Common myeloid progenitor, CD34-positive (primary cell): ENCODE measurements at regions not wholly inside any gene's neighbourhood (a gene's known extent, or its start where the extent isn't known, plus 50 kb on each side); places are given as distances from the start of the nearest gene placed in this dataset.

Experiments
- CTCF ChIA-PET: fragments of 350-600 bp; sonication (Branson Sonifier 250); formaldehyde crosslinking; loops from one replicate; lab custom pipeline; 2021; ENCODE audit warnings: antibody characterized with exemption; lab: Charles Lee
- POLR2A ChIA-PET: fragments of 350-600 bp; sonication (Branson Sonifier 250); formaldehyde crosslinking; loops from one replicate; lab custom pipeline; 2021; ENCODE audit warnings: antibody characterized with exemption; lab: Charles Lee
- DNase-seq, 3 donors: peaks; one replicate each; pipeline versions ENCODE4 v3.0.0 to v3.0.0-alpha.2; 2013
- H3K27ac ChIP-seq, 2 experiments: 1 replicate in 1 of 2; 2 replicates in 1 of 2; pipeline ENCODE4 v1.7.0; 2013; ENCODE audit warnings: inconsistent platforms in 2 of 2, low read length in 2 of 2, mild to moderate bottlenecking in 2 of 2, low read depth in 1 of 2, moderate library complexity in 1 of 2; ENCODE audit not compliant: severe bottlenecking in 2 of 2, insufficient read depth in 1 of 2, poor library complexity in 1 of 2
- H3K27me3 ChIP-seq, 5 experiments: replicated peaks in 2 of 5; 1 replicate in 3 of 5; 2 replicates in 2 of 5; pipeline versions ENCODE4 v1.6.1 to v1.7.0; 2013; ENCODE audit warnings: low read length in 4 of 5, mild to moderate bottlenecking in 2 of 5, moderate library complexity in 2 of 5, inconsistent platforms in 1 of 5; ENCODE audit not compliant: insufficient read depth in 5 of 5, control insufficient read depth in 4 of 5
- H3K36me3 ChIP-seq, 4 experiments: 1 replicate in 2 of 4; 2 replicates in 2 of 4; pipeline versions ENCODE4 v1.6.1 to v1.7.0; 2013; ENCODE audit warnings: low read length in 3 of 4, control low read depth in 1 of 4, mild to moderate bottlenecking in 1 of 4; ENCODE audit not compliant: control insufficient read depth in 4 of 4, insufficient read depth in 4 of 4
- H3K4me1 ChIP-seq, 4 experiments: 1 replicate in 3 of 4; 2 replicates in 1 of 4; pipeline versions ENCODE4 v1.6.1 to v1.7.1; 2013; ENCODE audit warnings: low read length in 3 of 4, mild to moderate bottlenecking in 3 of 4, control low read depth in 1 of 4, inconsistent platforms in 1 of 4, moderate library complexity in 1 of 4; ENCODE audit not compliant: control insufficient read depth in 4 of 4, insufficient read depth in 4 of 4; ENCODE audit errors: control extremely low read depth in 1 of 4
- H3K4me3 ChIP-seq, 7 experiments: 1 replicate in 4 of 7; 2 replicates in 3 of 7; pipeline versions ENCODE4 v1.5.1 to v1.7.0; 2013; ENCODE audit warnings: mild to moderate bottlenecking in 7 of 7, low read length in 6 of 7, moderate library complexity in 6 of 7, inconsistent platforms in 2 of 7, low read depth in 2 of 7, control low read depth in 1 of 7; ENCODE audit not compliant: insufficient read depth in 4 of 7, control insufficient read depth in 1 of 7; ENCODE audit errors: extremely low read depth in 1 of 7
- H3K9me3 ChIP-seq, 5 experiments: 1 replicate in 4 of 5; 2 replicates in 1 of 5; pipeline versions ENCODE4 v1.6.1 to v1.7.1; 2013; ENCODE audit warnings: low read length in 4 of 5, mild to moderate bottlenecking in 2 of 5, inconsistent platforms in 1 of 5, low read depth in 1 of 5, moderate library complexity in 1 of 5; ENCODE audit not compliant: control insufficient read depth in 4 of 5, insufficient read depth in 2 of 5; ENCODE audit errors: control extremely low read depth in 1 of 5
- WGBS: methylation state at CpG from one replicate; pipeline ENCODE4 v1.1.5; 2013; ENCODE audit not compliant: insufficient coverage; 5-methylcytosine and 5-hydroxymethylcytosine counted together

DNA sequence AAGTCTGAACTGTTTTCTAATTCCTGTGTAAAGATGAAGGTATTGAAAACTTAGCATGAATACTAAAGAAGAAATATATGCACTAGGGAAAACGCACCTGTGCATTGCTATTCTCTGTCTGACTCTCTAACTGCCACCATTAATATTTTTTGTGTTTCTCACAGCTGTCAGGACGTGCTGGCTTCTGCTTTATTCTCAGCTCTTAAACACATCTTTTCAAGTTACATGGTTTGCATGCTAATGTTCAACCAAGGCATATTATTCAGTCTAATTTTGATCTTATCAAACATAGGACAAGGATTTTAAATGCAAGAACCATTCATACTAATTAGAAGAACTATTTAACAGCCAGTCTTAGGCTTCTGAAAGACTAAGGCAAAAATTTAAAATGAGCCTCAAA lies 187.4 kb downstream of the KLHL28 start:
- ChIA-PET POLR2A (no interaction called here), CTCF (no interaction called here)
- no peak overlapping the region for H3K4me3 ChIP-seq
- H3K4me1 ChIP-seq: no peaks in the 10 kb centered on the region
- H3K9me3 ChIP-seq: no peaks in the 10 kb centered on the region
- H3K27me3 ChIP-seq: no peaks in the 10 kb centered on the region
- H3K36me3 ChIP-seq: no peaks in the 10 kb centered on the region
- H3K27ac ChIP-seq: no peak overlapping the region
- 80% methylated on average over 2 of the region's 2 CpGs for whole genome bisulfite sequencing
- DNase-seq: no peak

- H3K36me3 ChIP-seq: no peaks in the 10 kb centered on the region
- 100% methylated on average over 1 of the region's 1 CpG for WGBS
- CTCF ChIA-PET: no interaction called here
- no peaks in the 10 kb centered on the region for H3K9me3 ChIP-seq
- H3K27ac ChIP-seq: no peak overlapping the region
- POLR2A ChIA-PET: no interaction called here
- no peak for DNase-seq
- no peaks in the 10 kb centered on the region for H3K27me3 ChIP-seq
- H3K4me1 ChIP-seq: no peaks in the 10 kb centered on the region
- no peak overlapping the region for H3K4me3 ChIP-seq
Observed at GRCh38 chr14:44771496-44771895, 190.3 kb downstream of the KLHL28 start.

DNA sequence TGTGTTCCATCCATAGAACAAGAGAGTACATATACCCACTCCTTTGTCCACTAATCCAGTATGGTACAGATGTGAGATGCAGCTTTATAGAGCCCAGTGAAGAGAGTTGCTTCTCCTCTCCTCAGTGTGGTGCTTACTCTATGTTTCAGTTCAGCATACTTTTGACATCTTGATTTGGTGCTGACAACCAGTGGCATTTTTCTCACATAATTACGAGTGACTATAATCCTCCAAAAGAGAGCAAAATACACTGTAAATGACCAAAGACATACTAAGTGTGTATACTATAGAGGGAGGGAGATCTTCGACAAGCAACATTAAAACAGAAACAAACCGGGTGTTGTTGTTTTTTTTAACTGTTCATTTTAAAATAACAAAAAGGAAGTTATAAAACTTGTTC lies 191.5 kb downstream of the KLHL28 start:
- WGBS: no CpG with 5 or more reads among the region's 3 CpGs
- no peak for DNase-seq
- ChIA-PET POLR2A (no interaction called here), CTCF (no interaction called here)
- no peaks in the 10 kb centered on the region for H3K9me3 ChIP-seq
- no peak overlapping the region for H3K4me3 ChIP-seq
- H3K27ac ChIP-seq: no peak overlapping the region
- H3K36me3 ChIP-seq: no peaks in the 10 kb centered on the region
- H3K27me3 ChIP-seq: no peaks in the 10 kb centered on the region
- H3K4me1 ChIP-seq: no peaks in the 10 kb centered on the region

DNA sequence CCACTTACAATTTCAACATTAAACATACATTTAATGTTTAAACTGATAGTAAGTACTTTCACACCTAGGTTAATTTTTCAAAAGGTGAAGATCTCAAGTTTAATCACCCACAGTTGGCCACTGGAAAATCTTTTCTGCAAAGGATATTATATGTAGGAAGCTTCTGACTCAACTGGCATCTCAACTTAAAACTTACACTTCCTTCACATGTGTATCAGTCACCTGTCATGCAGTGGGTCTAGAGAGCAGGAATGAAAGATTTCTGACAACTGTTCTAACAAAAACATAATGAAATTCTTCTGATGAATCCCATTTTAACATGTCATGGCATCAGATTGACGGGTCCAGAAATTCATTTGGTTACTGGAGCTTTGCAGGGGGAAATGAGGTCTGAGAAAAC lies 192.8 kb downstream of the KLHL28 start:
- Histone ChIP-seq H3K27me3 (no peaks in the 10 kb centered on the region), H3K9me3 (no peaks in the 10 kb centered on the region), H3K4me3 (no peak overlapping the region), H3K27ac (no peak overlapping the region), H3K4me1 (no peaks in the 10 kb centered on the region), H3K36me3 (no peaks in the 10 kb centered on the region)
- ChIA-PET CTCF (no interaction called here), POLR2A (no interaction called here)
- WGBS: no CpG with 5 or more reads among the region's 1 CpG
- DNase-seq: no peak

DNA sequence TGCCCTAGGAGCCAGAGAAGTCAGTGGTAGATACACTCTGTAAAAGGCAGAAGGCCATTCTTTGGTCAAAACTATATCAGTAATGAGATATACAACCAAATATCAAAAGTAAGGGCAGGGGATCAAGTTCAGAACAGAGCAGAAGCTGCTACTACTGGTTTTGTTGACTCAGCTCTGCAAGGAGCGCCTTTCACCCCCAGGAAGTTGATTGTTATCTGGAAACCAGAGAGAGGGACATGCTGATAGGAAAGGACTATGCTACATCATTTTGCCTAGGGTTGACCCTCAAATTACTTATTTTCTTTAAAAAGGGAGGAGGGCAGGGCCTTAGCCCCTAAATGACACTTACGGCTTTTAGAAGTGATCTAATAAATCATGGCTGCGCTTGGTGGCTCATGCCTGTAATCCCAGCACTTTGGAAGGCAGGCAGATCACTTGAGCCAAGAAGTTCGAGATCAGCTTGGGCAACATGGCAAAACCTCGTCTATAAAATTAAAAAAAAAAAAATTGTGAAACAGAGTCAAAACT lies 194.0 kb downstream of the KLHL28 start:
- Histone ChIP-seq H3K9me3 (no peaks in the 10 kb centered on the region), H3K4me1 (no peaks in the 10 kb centered on the region), H3K4me3 (no peak overlapping the region), H3K27me3 (no peaks in the 10 kb centered on the region), H3K27ac (no peak overlapping the region), H3K36me3 (no peaks in the 10 kb centered on the region)
- WGBS: 68% methylated on average over 3 of the region's 5 CpGs
- POLR2A ChIA-PET: no interaction called here
- CTCF ChIA-PET: no interaction called here
- DNase-seq: no peak

DNA sequence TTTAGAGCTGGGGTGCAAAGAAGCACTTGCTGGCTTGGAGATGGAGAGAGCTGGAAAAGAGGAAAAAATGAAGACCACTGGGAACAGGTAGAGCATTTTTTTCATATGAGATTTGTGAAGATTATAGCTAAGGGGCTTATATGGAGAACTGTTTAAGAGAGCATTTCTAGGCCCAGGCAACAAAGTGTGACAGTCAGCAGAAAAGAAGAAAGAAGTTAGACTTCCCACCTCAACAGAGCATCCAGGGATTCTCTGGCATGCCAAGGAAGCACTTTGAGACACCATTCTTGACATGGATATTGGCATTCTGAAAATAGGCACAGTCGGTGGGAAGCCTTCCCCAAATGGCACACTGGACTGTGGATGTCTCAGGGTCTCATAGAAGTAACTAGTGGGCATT lies 195.5 kb downstream of the KLHL28 start:
- Histone ChIP-seq H3K27me3 (no peaks in the 10 kb centered on the region), H3K9me3 (no peaks in the 10 kb centered on the region), H3K27ac (no peak overlapping the region), H3K36me3 (no peaks in the 10 kb centered on the region), H3K4me3 (no peak overlapping the region), H3K4me1 (no peaks in the 10 kb centered on the region)
- no CpG with 5 or more reads among the region's 1 CpG for WGBS
- CTCF ChIA-PET: no interaction called here
- DNase-seq: no peak
- POLR2A ChIA-PET: no interaction called here

GRCh38 chr14:44763356-44763755 lies 198.4 kb downstream of the KLHL28 start:
- no CpG with 5 or more reads among the region's 1 CpG for WGBS
- Histone ChIP-seq H3K36me3 (no peaks in the 10 kb centered on the region), H3K4me1 (no peaks in the 10 kb centered on the region), H3K4me3 (no peak overlapping the region), H3K27me3 (no peaks in the 10 kb centered on the region), H3K27ac (no peak overlapping the region), H3K9me3 (no peaks in the 10 kb centered on the region)
- no peak for DNase-seq
- ChIA-PET POLR2A (no interaction called here), CTCF (no interaction called here)
